HCT116 (cell line): ENCODE measurements at regions not wholly inside any gene's neighbourhood (a gene's known extent, or its start where the extent isn't known, plus 50 kb on each side); places are given as distances from the start of the nearest gene placed in this dataset.

ENCODE experiments used
- ATAC-seq: fragments of 200-7000 bp; cut with Tn5 transposase; 2 replicates; pipeline ENCODE4 v1.9.1; 2020; ENCODE audit warnings: mild to moderate bottlenecking, moderate library complexity
- BruUV-seq: library from RNA; stranded (reverse); fragments of 400-500 nt; replicated peaks from 2 replicates; lab custom pipeline; 2021; lab: Mats Ljungman, UMichigan
- CTCF ChIA-PET: fragments of 300-600 bp; sonication (Branson Sonifier 250); formaldehyde crosslinking; loops from one replicate; lab custom pipeline; 2021; ENCODE audit warnings: antibody characterized with exemption; lab: Charles Lee
- POLR2A ChIA-PET: fragments of 300-600, 350-600 bp; sonication (Branson Sonifier 250); formaldehyde crosslinking; loops from one replicate; lab custom pipeline; 2021; ENCODE audit warnings: antibody characterized with exemption; lab: Charles Lee
- RAD21 ChIA-PET, 2 experiments: fragments of 300-600 bp; sonication (Branson Sonifier 250); formaldehyde crosslinking; loops; one replicate each; lab custom pipeline; 2023; ENCODE audit warnings: low total read pairs in 2 of 2; ENCODE audit not compliant: uncharacterized antibody in 2 of 2, unreplicated experiment in 2 of 2, low non-redundant PET in 1 of 2; lab: Charles Lee
- DNase-seq: peaks from one replicate; pipeline ENCODE4 v3.0.0-alpha.2; 2010; ENCODE audit warnings: low read depth, low spot score
- H2AFZ ChIP-seq: fragments of 200-600 bp; shearing (Covaris generic), sonication (generic); 2 replicates; pipeline ENCODE4 v1.6.1; 2017; ENCODE audit warnings: low read depth, mixed run types, mixed read lengths, antibody characterized with exemption, low read length; ENCODE audit not compliant: poor library complexity, severe bottlenecking
- H3K27ac ChIP-seq: 2 replicates; pipeline ENCODE4 v1.5.1; 2012; ENCODE audit warnings: low read depth, low read length
- H3K27me3 ChIP-seq: fragments of 200-600 bp; sonication (generic); 2 replicates; pipeline ENCODE4 v1.6.1; 2016; ENCODE audit warnings: mixed run types, low read length, mixed read lengths; ENCODE audit not compliant: insufficient read depth
- H3K36me3 ChIP-seq, 2 experiments: fragments of 200-500 bp in 1 of 2; fragments of 200-600 bp in 1 of 2; sonication (Bioruptor generic) in 1 of 2; sonication (generic) in 1 of 2; 2 replicates each; pipeline versions ENCODE4 v1.5.1 to v1.6.1; 2014 to 2016; ENCODE audit warnings: low read length in 2 of 2, inconsistent platforms in 1 of 2, mixed read lengths in 1 of 2, mixed run types in 1 of 2; ENCODE audit not compliant: insufficient read depth in 2 of 2, control insufficient read depth in 1 of 2
- H3K4me1 ChIP-seq, 2 experiments: fragments of 200-600 bp in 1 of 2; sonication (generic) in 1 of 2; 2 replicates each; pipeline versions ENCODE4 v1.5.1 to v1.6.1; 2012 to 2017; ENCODE audit warnings: low read length in 2 of 2, inconsistent platforms in 1 of 2, mild to moderate bottlenecking in 1 of 2, mixed read lengths in 1 of 2, mixed run types in 1 of 2, moderate library complexity in 1 of 2; ENCODE audit not compliant: insufficient read depth in 2 of 2, control insufficient read depth in 1 of 2
- H3K4me2 ChIP-seq: fragments of 200-600 bp; sonication (generic); 2 replicates; pipeline ENCODE4 v1.6.1; 2017; ENCODE audit warnings: mixed run types, low read length, mixed read lengths
- H3K4me3 ChIP-seq, 2 experiments: fragments of 200-600 bp in 1 of 2; sonication (generic) in 1 of 2; replicated peaks in 1 of 2; 2 replicates each; pipeline ENCODE4 v1.5.1; 2011 to 2016; ENCODE audit warnings: low read length in 2 of 2, control low read depth in 1 of 2, low read depth in 1 of 2, mild to moderate bottlenecking in 1 of 2, mixed read lengths in 1 of 2, mixed run types in 1 of 2
- H3K79me2 ChIP-seq: fragments of 200-600 bp; sonication (generic); 2 replicates; pipeline ENCODE4 v1.6.1; 2017; ENCODE audit warnings: mild to moderate bottlenecking, mixed run types, low read length, moderate library complexity, mixed read lengths; ENCODE audit not compliant: insufficient read depth
- H3K9ac ChIP-seq: fragments of 200-600 bp; sonication (generic); 2 replicates; pipeline ENCODE4 v1.6.1; 2016; ENCODE audit warnings: low read length, mixed read lengths
- H3K9me2 ChIP-seq: fragments of 200-600 bp; sonication (generic), shearing (Covaris generic); 2 replicates; pipeline ENCODE4 v1.6.1; 2017; ENCODE audit warnings: mixed run types, mild to moderate bottlenecking, moderate library complexity; ENCODE audit not compliant: insufficient read depth
- H3K9me3 ChIP-seq, 2 experiments: fragments of 200-500 bp in 1 of 2; fragments of 200-600 bp in 1 of 2; sonication (Bioruptor generic) in 1 of 2; sonication (generic) in 1 of 2; 2 replicates each; pipeline ENCODE4 v1.6.1; 2014 to 2017; ENCODE audit warnings: low read length in 2 of 2, mixed read lengths in 2 of 2, inconsistent platforms in 1 of 2, low read depth in 1 of 2, mild to moderate bottlenecking in 1 of 2, mixed run types in 1 of 2, moderate library complexity in 1 of 2; ENCODE audit not compliant: control insufficient read depth in 1 of 2, insufficient read depth in 1 of 2
- H4K20me1 ChIP-seq: fragments of 200-600 bp; sonication (generic), shearing (Covaris generic); 2 replicates; pipeline ENCODE4 v1.6.1; 2017; ENCODE audit warnings: mixed run types, mild to moderate bottlenecking, moderate library complexity; ENCODE audit not compliant: insufficient read depth
- ATF3 ChIP-seq: IDR thresholded peaks from 2 replicates; pipeline ENCODE4 v1.6.1; 2012
- CBX3 ChIP-seq: IDR thresholded peaks from 2 replicates; pipeline ENCODE4 v1.6.1; 2012; ENCODE audit warnings: low read depth
- EGR1 ChIP-seq: IDR thresholded peaks from 2 replicates; pipeline ENCODE4 v1.6.1; 2012; ENCODE audit warnings: low read depth
- EZH2 ChIP-seq: fragments of 200-600 bp; sonication (generic); IDR thresholded peaks from 2 replicates; pipeline ENCODE4 v1.6.1; 2017; ENCODE audit warnings: antibody characterized with exemption, mixed run types
- EZH2phosphoT487 ChIP-seq: fragments of 200-600 bp; IDR thresholded peaks from 2 replicates; pipeline ENCODE4 v1.6.1; 2018; ENCODE audit warnings: antibody characterized with exemption, borderline replicate concordance
- JUND ChIP-seq: IDR thresholded peaks from 2 replicates; pipeline ENCODE4 v1.6.1; 2012
- MAX ChIP-seq: IDR thresholded peaks from 2 replicates; pipeline ENCODE4 v1.6.1; 2012
- POLR2AphosphoS5 ChIP-seq: IDR thresholded peaks from 2 replicates; pipeline ENCODE4 v1.6.1; 2011; ENCODE audit warnings: mild to moderate bottlenecking, low read depth, low read length, moderate library complexity
- RAD21 ChIP-seq: IDR thresholded peaks from 2 replicates; pipeline ENCODE4 v1.6.1; 2012; ENCODE audit warnings: low read depth, mild to moderate bottlenecking
- SIN3A ChIP-seq: IDR thresholded peaks from 2 replicates; pipeline ENCODE4 v1.6.1; 2012; ENCODE audit warnings: low read depth
- SP1 ChIP-seq: IDR thresholded peaks from 2 replicates; pipeline ENCODE4 v1.6.1; 2012; ENCODE audit warnings: low read depth
- SRF ChIP-seq: IDR thresholded peaks from 2 replicates; pipeline ENCODE4 v1.6.1; 2012; ENCODE audit warnings: low read depth
- TCF7L2 ChIP-seq: IDR thresholded peaks from 2 replicates; pipeline ENCODE4 v1.7.0; 2011; ENCODE audit warnings: borderline replicate concordance, inconsistent platforms; ENCODE audit not compliant: insufficient read depth, insufficient read length; ENCODE audit errors: extremely low read depth
- YY1 ChIP-seq: IDR thresholded peaks from 2 replicates; pipeline ENCODE4 v1.6.1; 2011; ENCODE audit warnings: low read length, low read depth, moderate library complexity, mild to moderate bottlenecking; ENCODE audit not compliant: insufficient replicate concordance; ENCODE audit errors: extremely low read depth
- ZBTB33 ChIP-seq: IDR thresholded peaks from 2 replicates; pipeline ENCODE4 v1.6.1; 2011; ENCODE audit warnings: mild to moderate bottlenecking, low read length, moderate library complexity; ENCODE audit not compliant: insufficient replicate concordance; ENCODE audit errors: extremely low read depth
- ZFX ChIP-seq: fragments of 450-650 bp; IDR thresholded peaks from 2 replicates; pipeline ENCODE4 v1.6.1; 2017
- intact Hi-C: fragments of 100-400 bp; cut with micrococcal nuclease; formaldehyde crosslinking; loops from 2 replicates; pipeline ENCODE4 v1.10.0; 2022

- Histone ChIP-seq H2AFZ (no peak overlapping the region), H3K4me2 (peak overlapping the region; percentile 81), H3K9ac (peak overlapping the region; percentile 66), H3K27me3 (no peaks in the 10 kb centered on the region), H3K27ac (peak overlapping the region; percentile 56), H3K36me3 (no peaks in the 10 kb centered on the region), H4K20me1 (no peaks in the 10 kb centered on the region), H3K9me2 (no peaks in the 10 kb centered on the region), H3K79me2 (no peaks in the 10 kb centered on the region), H3K4me1 (peaks cover 69 to 86% of the 10 kb centered on the region in 2 experiments), H3K4me3 (peak overlapping the region in 1 of 2 experiments; percentile 26; a peak in 2 of 4 replicates)
- intact Hi-C loops = no loop called here
- CTCF ChIA-PET = no interaction called here
- RAD21 ChIA-PET = no interaction called here
- DNase-seq (no peak), ATAC-seq (no peak; the same call in 1 of the 2 replicates)
- POLR2A ChIA-PET = no interaction called here
- BruUV-seq = TSS peak; percentile 66
- TF ChIP-seq SRF = no peak
- no peak for TF ChIP-seq EGR1
- no peak for TF ChIP-seq ZBTB33
- no peak for TF ChIP-seq MAX
- TF ChIP-seq, all 23 proteins: peak for 0
- H3K9me3 ChIP-seq = no peaks in the 10 kb centered on the region
These were observed 51.9 kb downstream of the CEBPB start for GRCh38 chr20:50242548-50242862.

GRCh38 chr20:50242863-50243609 lies 52.4 kb downstream of the CEBPB start:
- H3K9ac ChIP-seq = peak overlapping the region; percentile 66
- H3K36me3 ChIP-seq = no peaks in the 10 kb centered on the region
- POLR2A ChIA-PET = interaction anchor here (0.6 to 1.3 kb wide), 5 partner anchors 22 to 487 kb away, joined by 3 to 4 read pairs (median 3); partner anchors contain the start of gene CEBPB
- peak overlapping the region in 1 of 2 experiments; percentile 26; a peak in 2 of 4 replicates for H3K4me3 ChIP-seq
- no TSS peak for BruUV-seq
- RAD21 ChIA-PET = no interaction called here
- CTCF ChIA-PET = no interaction called here
- peak overlapping the region; percentile 72 for H2AFZ ChIP-seq
- H4K20me1 ChIP-seq = no peaks in the 10 kb centered on the region
- H3K4me1 ChIP-seq = peaks cover 71 to 90% of the 10 kb centered on the region in 2 experiments
- H3K79me2 ChIP-seq = no peaks in the 10 kb centered on the region
- ATAC-seq (peak; percentile 87), DNase-seq (peak; percentile 77)
- H3K27ac ChIP-seq = peak overlapping the region; percentile 56
- H3K4me2 ChIP-seq = peak overlapping the region; percentile 81
- no peaks in the 10 kb centered on the region for H3K9me2 ChIP-seq
- no peaks in the 10 kb centered on the region for H3K9me3 ChIP-seq
- intact Hi-C loops = no loop called here
- H3K27me3 ChIP-seq = no peaks in the 10 kb centered on the region
- no peak for TF ChIP-seq SP1
- peak; percentile 75 for TF ChIP-seq TCF7L2
- no peak for TF ChIP-seq CBX3
- no peak for TF ChIP-seq RAD21
- no peak for TF ChIP-seq EZH2phosphoT487
- TF ChIP-seq YY1 = no peak
- TF ChIP-seq EZH2 = no peak
- TF ChIP-seq ZFX = peak; percentile 57; the same call in 1 of the 2 replicates
- no peak for TF ChIP-seq JUND
- no peak for TF ChIP-seq SIN3A
- peak; percentile 39 for TF ChIP-seq POLR2AphosphoS5
- no peak for TF ChIP-seq MAX
- TF ChIP-seq ATF3 = no peak
